WERI-Rb-1 (cell line): ENCODE measurements at regions not wholly inside any gene's neighbourhood (a gene's known extent, or its start where the extent isn't known, plus 50 kb on each side); places are given as distances from the start of the nearest gene placed in this dataset.

ENCODE experiments used
- DNase-seq: peaks from one replicate; pipeline ENCODE4 v3.0.0-alpha.2; 2020
- H3K27ac ChIP-seq: fragments of 250-450 bp; sonication (Bioruptor Pico); 2 replicates; pipeline ENCODE4 v1.5.1; 2020; ENCODE audit warnings: mild to moderate bottlenecking, moderate library complexity
- H3K27me3 ChIP-seq: fragments of 250-450 bp; sonication (Bioruptor Pico); 2 replicates; pipeline ENCODE4 v1.5.1; 2021; ENCODE audit warnings: mild to moderate bottlenecking, low read depth, moderate library complexity; ENCODE audit not compliant: insufficient read depth, severe bottlenecking
- H3K36me3 ChIP-seq: fragments of 250-450 bp; sonication (Bioruptor Pico); 2 replicates; pipeline ENCODE4 v1.5.1; 2020; ENCODE audit warnings: mild to moderate bottlenecking, moderate library complexity
- H3K4me3 ChIP-seq: 2 replicates; pipeline ENCODE4 v1.5.1; 2011; ENCODE audit warnings: low read depth, mild to moderate bottlenecking, control low read depth, low read length
- H3K9me3 ChIP-seq: fragments of 250-450 bp; sonication (Bioruptor Pico); 2 replicates; pipeline ENCODE4 v1.5.1; 2021; ENCODE audit warnings: mild to moderate bottlenecking, moderate library complexity; ENCODE audit not compliant: severe bottlenecking
- TF ChIP-seq, protein P1 (sequence below): IDR thresholded peaks from 2 replicates; pipeline ENCODE4 v1.5.1; 2011; ENCODE audit warnings: low read depth, mild to moderate bottlenecking, control low read depth, inconsistent platforms, low read length

- no peak for DNase-seq
- H3K36me3 ChIP-seq: no peaks in the 10 kb centered on the region
- H3K9me3 ChIP-seq: no peaks in the 10 kb centered on the region
- TF ChIP-seq, protein P1, sequence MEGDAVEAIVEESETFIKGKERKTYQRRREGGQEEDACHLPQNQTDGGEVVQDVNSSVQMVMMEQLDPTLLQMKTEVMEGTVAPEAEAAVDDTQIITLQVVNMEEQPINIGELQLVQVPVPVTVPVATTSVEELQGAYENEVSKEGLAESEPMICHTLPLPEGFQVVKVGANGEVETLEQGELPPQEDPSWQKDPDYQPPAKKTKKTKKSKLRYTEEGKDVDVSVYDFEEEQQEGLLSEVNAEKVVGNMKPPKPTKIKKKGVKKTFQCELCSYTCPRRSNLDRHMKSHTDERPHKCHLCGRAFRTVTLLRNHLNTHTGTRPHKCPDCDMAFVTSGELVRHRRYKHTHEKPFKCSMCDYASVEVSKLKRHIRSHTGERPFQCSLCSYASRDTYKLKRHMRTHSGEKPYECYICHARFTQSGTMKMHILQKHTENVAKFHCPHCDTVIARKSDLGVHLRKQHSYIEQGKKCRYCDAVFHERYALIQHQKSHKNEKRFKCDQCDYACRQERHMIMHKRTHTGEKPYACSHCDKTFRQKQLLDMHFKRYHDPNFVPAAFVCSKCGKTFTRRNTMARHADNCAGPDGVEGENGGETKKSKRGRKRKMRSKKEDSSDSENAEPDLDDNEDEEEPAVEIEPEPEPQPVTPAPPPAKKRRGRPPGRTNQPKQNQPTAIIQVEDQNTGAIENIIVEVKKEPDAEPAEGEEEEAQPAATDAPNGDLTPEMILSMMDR: no peak
- no peak overlapping the region for H3K4me3 ChIP-seq
- no peaks in the 10 kb centered on the region for H3K27me3 ChIP-seq
- H3K27ac ChIP-seq: no peak overlapping the region
These were observed 169.2 kb upstream of the FHL2 start for GRCh38 chr2:105567996-105568494.

DNA sequence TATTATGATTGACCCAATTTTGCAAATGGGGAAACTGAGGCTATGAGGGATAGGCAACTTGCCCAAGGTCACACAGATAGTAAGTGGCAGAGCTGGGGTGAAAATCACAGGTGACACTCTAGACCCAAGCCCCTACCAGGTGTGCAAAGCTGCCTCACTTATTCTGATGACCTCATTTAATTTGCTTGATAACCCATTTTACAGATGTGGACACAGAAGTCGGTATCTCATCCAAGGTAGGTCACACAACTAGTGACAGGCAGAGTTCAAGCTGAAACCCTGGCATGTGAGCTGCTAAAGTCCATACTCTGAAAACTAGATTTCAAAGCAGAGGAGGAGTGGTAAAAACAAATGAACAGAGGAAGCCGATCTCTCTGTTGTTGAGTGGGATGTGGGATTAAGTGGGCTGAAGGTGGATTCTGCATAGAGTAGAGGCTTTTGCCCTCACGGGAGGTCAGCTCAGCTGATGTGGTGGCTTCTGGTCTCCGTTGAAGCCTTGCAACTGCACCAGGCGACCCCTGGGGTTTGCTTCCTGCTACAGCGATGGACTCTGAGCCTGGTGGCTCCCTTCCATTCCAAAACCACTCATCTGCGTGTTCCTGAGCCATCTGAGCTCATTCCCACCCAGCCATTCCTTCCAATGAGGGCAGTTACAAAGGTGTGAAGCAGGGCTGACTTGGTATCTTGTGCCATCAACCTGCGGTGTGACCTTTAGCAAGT, 164.3 kb upstream of the FHL2 start:
- TF ChIP-seq, protein P1: no peak
- H3K27me3 ChIP-seq: no peaks in the 10 kb centered on the region
- no peak overlapping the region for H3K27ac ChIP-seq
- H3K9me3 ChIP-seq: no peaks in the 10 kb centered on the region
- no peaks in the 10 kb centered on the region for H3K36me3 ChIP-seq
- no peak overlapping the region for H3K4me3 ChIP-seq
- no peak for DNase-seq

DNA sequence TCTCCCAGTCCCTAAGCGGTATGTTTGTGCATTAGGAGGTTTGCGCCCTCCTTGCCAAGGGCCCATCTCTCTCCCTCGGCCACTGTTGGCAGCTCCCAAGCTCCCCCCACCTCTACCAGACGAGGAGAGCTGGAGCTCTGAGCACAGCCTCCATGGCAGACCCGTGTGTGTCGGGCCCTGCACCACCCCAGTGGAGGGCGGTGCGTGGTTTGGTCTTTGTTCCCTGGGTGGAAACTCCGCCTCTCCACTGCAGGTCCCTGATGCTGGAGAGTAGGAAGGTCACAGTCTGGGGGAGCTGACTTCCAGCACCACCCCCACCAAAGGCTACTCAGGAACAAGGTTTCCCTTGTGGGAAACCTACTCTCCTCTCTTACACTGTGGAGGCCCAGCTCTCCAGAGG, 162.6 kb upstream of the FHL2 start:
- no peaks in the 10 kb centered on the region for H3K36me3 ChIP-seq
- H3K4me3 ChIP-seq: no peak overlapping the region
- no peaks in the 10 kb centered on the region for H3K9me3 ChIP-seq
- no peak for DNase-seq
- no peak overlapping the region for H3K27ac ChIP-seq
- TF ChIP-seq, protein P1: no peak
- H3K27me3 ChIP-seq: no peaks in the 10 kb centered on the region

GRCh38 chr2:105560157-105560556, 161.3 kb upstream of the FHL2 start:
- no peak for DNase-seq
- Histone ChIP-seq H3K4me3 (no peak overlapping the region), H3K27ac (no peak overlapping the region), H3K36me3 (no peaks in the 10 kb centered on the region), H3K27me3 (no peaks in the 10 kb centered on the region), H3K9me3 (no peaks in the 10 kb centered on the region)
- TF ChIP-seq, protein P1: no peak

GRCh38 chr2:105557021-105557920, 158.4 kb upstream of the FHL2 start:
- H3K27ac ChIP-seq: no peak overlapping the region
- no peaks in the 10 kb centered on the region for H3K36me3 ChIP-seq
- H3K27me3 ChIP-seq: no peaks in the 10 kb centered on the region
- no peak for DNase-seq
- no peak overlapping the region for H3K4me3 ChIP-seq
- H3K9me3 ChIP-seq: no peaks in the 10 kb centered on the region
- TF ChIP-seq, protein P1: no peak
